ENCODE measurements at regions not wholly inside any gene's neighbourhood (a gene's known extent, or its start where the extent isn't known, plus 50 kb on each side); places are given as distances from the start of the nearest gene placed in this dataset.

DNA sequence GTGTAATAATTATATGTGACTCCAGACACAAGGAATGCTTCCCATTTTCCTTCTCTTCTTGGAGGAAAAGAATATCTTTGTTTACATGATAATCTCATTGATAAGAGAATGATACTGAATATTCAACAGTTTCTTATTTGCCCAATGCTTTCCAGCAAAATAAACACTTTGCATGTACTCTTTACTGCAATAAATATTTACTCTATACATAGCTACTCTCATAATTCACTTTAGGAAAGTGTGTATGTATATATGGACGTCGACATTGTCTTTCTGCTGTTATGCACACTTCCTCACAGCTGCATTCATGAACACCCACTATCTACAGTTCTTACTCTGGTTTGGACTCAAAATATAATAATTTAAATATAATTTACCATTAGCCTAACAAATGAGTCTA, 617.4 kb upstream of the CDH10 start:
- TF ChIP-seq, protein P1, sequence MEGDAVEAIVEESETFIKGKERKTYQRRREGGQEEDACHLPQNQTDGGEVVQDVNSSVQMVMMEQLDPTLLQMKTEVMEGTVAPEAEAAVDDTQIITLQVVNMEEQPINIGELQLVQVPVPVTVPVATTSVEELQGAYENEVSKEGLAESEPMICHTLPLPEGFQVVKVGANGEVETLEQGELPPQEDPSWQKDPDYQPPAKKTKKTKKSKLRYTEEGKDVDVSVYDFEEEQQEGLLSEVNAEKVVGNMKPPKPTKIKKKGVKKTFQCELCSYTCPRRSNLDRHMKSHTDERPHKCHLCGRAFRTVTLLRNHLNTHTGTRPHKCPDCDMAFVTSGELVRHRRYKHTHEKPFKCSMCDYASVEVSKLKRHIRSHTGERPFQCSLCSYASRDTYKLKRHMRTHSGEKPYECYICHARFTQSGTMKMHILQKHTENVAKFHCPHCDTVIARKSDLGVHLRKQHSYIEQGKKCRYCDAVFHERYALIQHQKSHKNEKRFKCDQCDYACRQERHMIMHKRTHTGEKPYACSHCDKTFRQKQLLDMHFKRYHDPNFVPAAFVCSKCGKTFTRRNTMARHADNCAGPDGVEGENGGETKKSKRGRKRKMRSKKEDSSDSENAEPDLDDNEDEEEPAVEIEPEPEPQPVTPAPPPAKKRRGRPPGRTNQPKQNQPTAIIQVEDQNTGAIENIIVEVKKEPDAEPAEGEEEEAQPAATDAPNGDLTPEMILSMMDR (conservative IDR thresholded peaks at IDR 0.05 in 1 of 2, IDR thresholded peaks at IDR 0.05 in 1 of 2; ENCODE audit: extremely low read depth in 1 of 2, insufficient read depth in 1 of 2, low read depth in 1 of 2, low read length in 2 of 2): no peak
- TF ChIP-seq EZH2 (IDR thresholded peaks at IDR 0.05; ENCODE audit: borderline replicate concordance, low read length): no peak

Measured in mammary epithelial cell (primary cell).